Keratinocyte (primary cell): ENCODE measurements at regions not wholly inside any gene's neighbourhood (a gene's known extent, or its start where the extent isn't known, plus 50 kb on each side); places are given as distances from the start of the nearest gene placed in this dataset.

Source experiments
- DNase-seq: peaks from one replicate; pipeline ENCODE4 v3.0.0-alpha.2; 2011; ENCODE audit warnings: low read depth, missing footprints, low spot score
- FAIRE-seq: peaks from 2 replicates; lab custom pipeline; 2011; peaks lifted over from hg19 to GRCh38; lab: Jason Lieb, UNC
- H2AFZ ChIP-seq: 2 replicates; pipeline ENCODE4 v1.6.0; 2012; ENCODE audit warnings: low read length, control low read depth, inconsistent platforms; ENCODE audit not compliant: control insufficient read depth
- H3K27ac ChIP-seq: 2 replicates; pipeline ENCODE4 v1.5.1; 2011; ENCODE audit warnings: low read length; ENCODE audit not compliant: control insufficient read depth, insufficient read depth
- H3K27me3 ChIP-seq: 3 replicates; pipeline ENCODE4 v1.6.0; 2011; ENCODE audit warnings: low read length; ENCODE audit not compliant: control insufficient read depth, insufficient read depth; ENCODE audit errors: extremely low read depth
- H3K36me3 ChIP-seq, 2 experiments: 2 replicates in 1 of 2; 3 replicates in 1 of 2; pipeline ENCODE4 v1.5.1; 2011; ENCODE audit warnings: low read length in 2 of 2, mild to moderate bottlenecking in 1 of 2; ENCODE audit not compliant: control insufficient read depth in 2 of 2, insufficient read depth in 2 of 2; ENCODE audit errors: extremely low read depth in 1 of 2
- H3K4me1 ChIP-seq: 3 replicates; pipeline ENCODE4 v1.5.1; 2011; ENCODE audit warnings: low read length; ENCODE audit not compliant: control insufficient read depth, insufficient read depth; ENCODE audit errors: extremely low read depth
- H3K4me2 ChIP-seq: 3 replicates; pipeline ENCODE4 v1.6.0; 2011; ENCODE audit warnings: low read depth, low read length; ENCODE audit not compliant: control insufficient read depth, insufficient read depth; ENCODE audit errors: extremely low read depth
- H3K4me3 ChIP-seq, 3 experiments: fragments of 200-600 bp in 1 of 3; sonication (generic) in 1 of 3; 2 replicates in 2 of 3; 3 replicates in 1 of 3; pipeline ENCODE4 v1.5.1; 2011 to 2016; ENCODE audit warnings: low read length in 3 of 3, mild to moderate bottlenecking in 3 of 3, control low read depth in 2 of 3, inconsistent platforms in 1 of 3, low read depth in 1 of 3, mixed read lengths in 1 of 3, mixed run types in 1 of 3, moderate library complexity in 1 of 3; ENCODE audit not compliant: control insufficient read depth in 2 of 3, insufficient read depth in 2 of 3; ENCODE audit errors: extremely low read depth in 1 of 3
- H3K79me2 ChIP-seq: 2 replicates; pipeline ENCODE4 v1.6.0; 2012; ENCODE audit warnings: low read length; ENCODE audit not compliant: control insufficient read depth, insufficient read depth
- H3K9ac ChIP-seq: 3 replicates; pipeline ENCODE4 v1.6.0; 2011; ENCODE audit warnings: low read length; ENCODE audit not compliant: control insufficient read depth, insufficient read depth; ENCODE audit errors: extremely low read depth
- H3K9me1 ChIP-seq: 3 replicates; pipeline ENCODE4 v1.6.0; 2011; ENCODE audit warnings: low read length; ENCODE audit not compliant: control insufficient read depth, insufficient read depth; ENCODE audit errors: extremely low read depth
- H3K9me3 ChIP-seq: 2 replicates; pipeline ENCODE4 v1.5.1; 2012; ENCODE audit warnings: low read depth, low read length; ENCODE audit not compliant: control insufficient read depth
- H4K20me1 ChIP-seq: 3 replicates; pipeline ENCODE4 v1.6.0; 2011; ENCODE audit warnings: low read length; ENCODE audit not compliant: control insufficient read depth, insufficient read depth; ENCODE audit errors: extremely low read depth
- CTCF ChIP-seq, 3 experiments: IDR thresholded peaks in 1 of 3; conservative IDR thresholded peaks in 1 of 3; optimal IDR thresholded peaks in 1 of 3; 2 replicates in 2 of 3; 3 replicates in 1 of 3; pipeline versions ENCODE3 to v1.5.1; 2011; ENCODE audit warnings: low read length in 3 of 3, mild to moderate bottlenecking in 3 of 3, moderate library complexity in 2 of 3, control low read depth in 1 of 3, inconsistent platforms in 1 of 3; ENCODE audit not compliant: insufficient read depth in 2 of 3; ENCODE audit errors: extremely low read depth in 1 of 3
- EZH2 ChIP-seq: IDR thresholded peaks from one replicate; pipeline ENCODE4 v1.6.1; 2012; ENCODE audit warnings: inconsistent platforms, mild to moderate bottlenecking, low read length, moderate library complexity
- dilution Hi-C: fragments of 300-500 bp; cut with MboI; formaldehyde crosslinking; loops from one replicate; pipeline ENCODE4 v1.7.0; 2020; ENCODE audit warnings: low sequenced_read_pairs; ENCODE audit not compliant: extremely low pct_ligation_motif_present

GRCh38 chr1:201767339-201767738 is 61.6 kb upstream of the IPO9 start:
- peaks cover 53% of the 10 kb centered on the region for H3K79me2 ChIP-seq
- no peaks in the 10 kb centered on the region for H3K9me1 ChIP-seq
- H3K4me1 ChIP-seq = peaks cover 40% of the 10 kb centered on the region
- no peaks in the 10 kb centered on the region for H3K27me3 ChIP-seq
- no peak overlapping the region for H2AFZ ChIP-seq
- peaks cover 2% of the 10 kb centered on the region for H3K9me3 ChIP-seq
- no peak for TF ChIP-seq CTCF (optimal IDR thresholded peaks at IDR 0.05 in 1 of 3, IDR thresholded peaks at IDR 0.05 in 1 of 3, conservative IDR thresholded peaks at IDR 0.05 in 1 of 3; ENCODE audit: extremely low read depth in 1 of 3, insufficient read depth in 2 of 3, low read length in 3 of 3)
- TF ChIP-seq EZH2 = no peak
- DNase-seq (no peak), FAIRE-seq (no peak)
- no peaks in the 10 kb centered on the region for H4K20me1 ChIP-seq
- dilution Hi-C loops = no loop called here
- H3K36me3 ChIP-seq = peaks cover 0 to 5% of the 10 kb centered on the region in 2 experiments
- H3K9ac ChIP-seq = no peak overlapping the region
- H3K4me3 ChIP-seq = no peak overlapping the region
- no peak overlapping the region for H3K27ac ChIP-seq
- H3K4me2 ChIP-seq = no peak overlapping the region

GRCh38 chr1:201769072-201769471 is 59.9 kb upstream of the IPO9 start:
- Histone ChIP-seq H3K9me1 (no peaks in the 10 kb centered on the region), H2AFZ (no peak overlapping the region), H4K20me1 (no peaks in the 10 kb centered on the region), H3K4me1 (peaks cover 55% of the 10 kb centered on the region), H3K4me2 (no peak overlapping the region), H3K36me3 (peaks cover 0 to 5% of the 10 kb centered on the region in 2 experiments), H3K27ac (no peak overlapping the region), H3K27me3 (no peaks in the 10 kb centered on the region), H3K4me3 (no peak overlapping the region), H3K9ac (no peak overlapping the region), H3K79me2 (peaks cover 41% of the 10 kb centered on the region), H3K9me3 (peaks cover 2% of the 10 kb centered on the region)
- dilution Hi-C loops = no loop called here
- DNase-seq = no peak
- TF ChIP-seq EZH2 (no peak), CTCF (optimal IDR thresholded peaks at IDR 0.05 in 1 of 3, IDR thresholded peaks at IDR 0.05 in 1 of 3, conservative IDR thresholded peaks at IDR 0.05 in 1 of 3; ENCODE audit: extremely low read depth in 1 of 3, insufficient read depth in 2 of 3, low read length in 3 of 3) (no peak)
- FAIRE-seq = no peak
